ENCODE measurements at regions not wholly inside any gene's neighbourhood (a gene's known extent, or its start where the extent isn't known, plus 50 kb on each side); places are given as distances from the start of the nearest gene placed in this dataset.
"Not testable (repeated sequence)": the region's sequence is repeated elsewhere in the genome, so short reads cannot be mapped to it uniquely, and the experiment has no call there.

DNA sequence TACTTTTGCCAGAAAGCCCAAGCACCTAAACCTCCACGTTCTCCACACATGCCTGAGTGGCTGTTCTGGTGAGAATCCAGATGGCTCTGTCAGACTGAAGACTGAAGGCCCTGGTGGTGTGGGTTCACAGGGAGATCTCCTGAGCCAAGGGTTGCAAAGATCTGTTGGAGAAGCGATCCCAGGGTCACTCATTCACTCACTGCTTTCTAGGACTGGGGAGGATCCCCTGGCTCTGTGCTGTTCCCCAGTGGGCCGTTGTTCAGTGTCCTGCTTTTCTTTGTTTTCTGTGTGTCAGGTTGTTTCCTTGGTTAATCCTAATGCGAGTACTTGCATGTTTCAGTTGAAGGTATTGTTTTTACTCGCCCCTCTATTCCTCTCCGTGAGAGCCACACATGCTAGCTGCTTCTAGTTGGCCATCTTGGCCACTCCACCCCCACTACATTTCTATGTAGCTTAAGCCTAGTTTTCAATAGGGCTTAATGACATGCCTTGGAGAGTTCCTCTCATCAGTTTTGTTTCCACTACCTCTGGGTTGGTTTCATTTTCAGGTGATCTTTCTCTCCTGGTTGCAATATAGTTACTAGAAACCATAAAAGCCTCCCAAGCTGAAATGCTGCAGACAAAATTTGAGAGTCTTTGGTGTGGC lies 144.5 kb upstream of the SLC38A2 start:
- DNase-seq: no peak

DNA sequence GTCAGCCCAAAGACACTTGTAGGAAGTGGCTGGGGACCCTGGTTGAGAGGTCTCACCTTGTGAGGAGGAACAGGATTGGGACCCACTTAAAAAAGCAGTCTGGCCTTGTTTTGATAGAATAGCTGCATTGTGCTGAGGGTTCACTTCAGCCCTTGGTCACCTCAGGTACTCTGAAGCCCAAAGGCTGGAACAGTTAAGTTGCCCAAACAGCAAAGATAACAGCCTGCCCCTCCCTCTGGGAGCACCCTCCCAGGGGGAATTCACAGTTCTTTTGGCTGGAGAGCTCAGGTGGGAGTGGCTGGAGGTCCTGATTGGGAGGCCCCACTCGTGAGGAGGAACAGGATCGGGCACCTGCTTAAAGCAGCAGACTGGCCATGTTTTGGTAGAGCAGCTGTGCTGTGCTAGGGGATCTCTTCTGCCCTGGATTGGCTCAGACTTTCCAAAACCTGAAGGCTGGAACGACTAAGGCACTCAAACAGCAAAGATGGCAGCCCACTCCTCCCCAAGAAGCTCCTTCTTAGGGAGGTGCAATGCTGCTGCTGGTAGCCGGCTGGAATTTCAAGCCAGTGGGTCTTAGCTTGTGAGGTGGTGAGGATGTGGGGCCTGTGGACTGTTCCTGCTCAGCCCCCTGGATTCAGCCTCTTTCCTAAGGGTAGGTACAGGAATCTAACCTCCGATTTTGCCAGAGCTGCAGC lies 143.8 kb upstream of the SLC38A2 start:
- DNase-seq: no peak

DNA sequence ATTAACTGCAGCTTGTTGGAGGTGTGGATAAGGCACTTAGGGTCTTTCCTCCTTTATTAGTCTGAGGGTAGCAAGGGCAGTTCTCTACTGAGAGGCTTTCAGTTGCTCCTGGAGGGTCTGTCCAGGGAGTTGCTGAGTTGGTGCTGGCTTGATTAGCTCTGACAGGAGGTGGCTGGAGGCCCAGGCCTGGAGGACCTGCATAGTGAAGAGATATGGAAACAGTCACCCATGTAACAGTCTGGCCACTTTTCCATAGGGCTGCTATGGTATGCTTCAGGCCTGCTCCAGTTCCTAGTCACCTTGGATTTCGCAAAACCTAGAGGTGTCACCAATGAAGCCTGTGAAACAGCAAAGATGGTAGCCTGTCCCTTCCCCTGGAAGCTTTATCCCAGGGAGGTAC lies 143.3 kb upstream of the SLC38A2 start:
- DNase-seq: no peak

DNA sequence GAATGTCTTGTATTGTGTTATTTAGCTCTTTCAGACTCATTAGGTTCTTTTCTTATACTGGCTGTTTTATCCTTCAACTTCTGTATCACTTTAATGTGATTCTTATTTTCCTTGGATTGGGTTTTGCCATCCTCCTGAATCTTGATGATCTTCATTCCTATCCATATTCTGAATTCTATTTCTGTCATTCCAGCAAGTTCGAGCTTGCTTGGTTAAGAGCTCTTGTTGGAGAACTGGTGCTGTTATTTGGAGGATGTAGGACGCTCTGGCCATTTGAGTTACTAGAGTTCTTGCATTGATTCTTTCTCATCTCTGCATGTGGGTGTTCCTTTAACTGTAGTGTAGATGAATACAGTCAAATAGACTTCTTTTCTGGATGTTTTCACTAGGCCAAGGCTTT lies 142.3 kb upstream of the SLC38A2 start:
- no peak for DNase-seq

DNA sequence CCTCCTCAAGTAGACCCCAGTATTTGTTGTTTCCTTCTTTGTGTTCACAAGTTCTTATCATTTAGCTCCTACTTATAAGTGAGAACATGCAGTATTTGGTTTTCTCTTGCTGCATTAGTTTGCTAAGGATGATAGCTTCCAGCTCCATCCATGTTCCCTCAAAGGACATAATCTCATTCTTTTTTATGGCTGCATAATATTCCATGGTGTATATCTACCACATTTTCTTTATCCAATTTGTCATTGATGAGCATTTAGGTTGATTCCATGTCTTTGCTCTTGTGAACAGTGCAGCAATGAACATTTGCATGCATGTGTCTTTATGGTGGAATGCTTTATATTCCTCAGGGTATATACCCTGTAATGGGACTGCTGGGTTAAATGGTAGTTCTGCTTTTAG lies 137.7 kb upstream of the SLC38A2 start:
- not testable (repeated sequence) for DNase-seq

DNA sequence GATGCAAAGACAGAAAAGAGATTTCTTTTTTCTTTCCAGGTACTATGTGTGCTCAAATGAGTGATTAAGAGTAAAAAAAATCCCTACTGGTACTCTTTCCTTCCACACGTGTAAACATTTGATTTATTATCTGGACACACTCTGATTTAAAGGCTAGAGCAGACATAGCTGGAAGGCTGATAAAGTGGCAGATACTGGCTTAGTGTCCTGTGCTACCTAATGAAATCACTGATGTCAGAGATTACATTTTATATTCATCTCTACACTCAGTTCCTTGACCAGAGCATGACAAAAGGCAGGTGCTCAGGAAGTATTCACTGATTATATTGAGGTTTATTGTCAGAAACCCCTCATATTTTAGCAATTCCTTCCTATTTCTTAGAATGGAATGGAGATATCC lies 136.6 kb upstream of the SLC38A2 start:
- no peak for DNase-seq

DNA sequence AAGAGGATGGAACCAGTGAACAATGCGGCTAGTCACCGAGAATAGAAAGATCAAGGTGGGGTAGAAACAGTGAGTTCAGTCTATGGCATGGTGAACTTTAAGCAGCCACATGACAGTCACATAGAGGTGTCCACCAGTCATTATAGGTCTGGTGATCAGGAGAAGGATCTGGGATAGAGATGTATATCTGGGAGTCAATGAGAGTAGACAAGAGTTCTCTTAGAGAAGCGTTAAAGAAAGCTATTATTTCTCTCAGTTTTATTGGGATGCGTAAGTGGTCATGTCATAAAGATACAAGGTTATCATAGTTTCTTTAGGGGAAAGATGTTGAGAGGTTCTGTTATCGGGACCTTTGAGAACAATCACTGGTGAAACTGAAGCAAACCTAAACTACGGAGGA lies 136.1 kb upstream of the SLC38A2 start:
- no peak for DNase-seq

DNA sequence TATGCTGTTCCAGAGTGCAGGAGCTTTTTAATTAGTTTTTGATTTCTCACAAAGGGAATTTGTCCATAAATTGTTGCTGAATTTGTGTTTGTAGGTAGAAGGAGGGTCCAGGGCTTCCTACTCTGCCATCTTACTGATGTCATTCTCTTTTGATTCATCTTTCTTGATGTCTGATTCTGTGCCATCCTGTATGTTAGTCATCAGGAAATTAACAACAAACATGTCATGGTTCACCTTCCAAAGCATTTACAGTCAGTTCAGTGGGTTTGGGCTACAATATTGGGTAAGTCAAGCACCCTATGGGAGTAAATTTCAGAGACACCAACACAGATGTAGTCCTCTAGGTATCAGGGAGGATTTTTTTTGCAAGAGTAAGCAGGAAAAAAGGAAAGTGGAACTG lies 135.2 kb upstream of the SLC38A2 start:
- DNase-seq: no peak

DNA sequence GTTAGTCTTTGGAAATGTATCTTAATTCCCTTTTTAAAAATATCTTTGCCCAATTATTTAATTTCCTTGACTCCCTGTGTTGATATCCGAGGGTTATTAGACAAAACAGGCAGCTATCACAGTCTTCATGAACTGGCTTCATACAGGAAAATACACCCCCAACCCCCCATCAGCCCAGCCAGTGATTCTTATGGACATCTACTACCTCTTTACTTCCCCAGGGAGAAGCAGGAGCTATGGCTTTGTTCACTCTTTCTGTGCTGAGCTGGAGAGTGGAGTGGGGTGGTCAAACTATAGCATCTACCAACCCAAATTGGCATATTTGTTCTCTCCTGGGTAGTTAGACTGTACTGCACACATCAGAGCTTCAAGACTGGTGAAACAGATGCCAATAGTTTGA lies 134.4 kb upstream of the SLC38A2 start:
- DNase-seq: no peak

DNA sequence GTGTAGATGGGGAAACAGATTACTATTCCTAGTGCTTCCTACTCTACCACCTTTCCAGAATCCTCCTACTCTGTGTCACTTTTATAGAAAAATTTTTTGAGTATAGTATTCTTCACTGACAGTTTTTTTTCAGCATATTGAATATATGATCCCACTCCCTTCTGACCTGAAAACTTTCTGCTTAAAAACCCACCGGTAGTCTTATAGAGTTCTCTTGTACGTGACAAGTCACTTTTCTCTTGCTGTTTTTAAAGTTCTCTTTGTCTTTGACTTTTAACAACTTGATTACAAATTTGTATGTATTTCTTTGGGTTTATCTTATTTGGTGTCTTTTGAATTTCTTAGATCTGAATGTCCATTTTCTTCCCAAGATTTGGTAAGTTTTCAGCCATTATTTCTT lies 133.6 kb upstream of the SLC38A2 start:
- DNase-seq: no peak

DNA sequence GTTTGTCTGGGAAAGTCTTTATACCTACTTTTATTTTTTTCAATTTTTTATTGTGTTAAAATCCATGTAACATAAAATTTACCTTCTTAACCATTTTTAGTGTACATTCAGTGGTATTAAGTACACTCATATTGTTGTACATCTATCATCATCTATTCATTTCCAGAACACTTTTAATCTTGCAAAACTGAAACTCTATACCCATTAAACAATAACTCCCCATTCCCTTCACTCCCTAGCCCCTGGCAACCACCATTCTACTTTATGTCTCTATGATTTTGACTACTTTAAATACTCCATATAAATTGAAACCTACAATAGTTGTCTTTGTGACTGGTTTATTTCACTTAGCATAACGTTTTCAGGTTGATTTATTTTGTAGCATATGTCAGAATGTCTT lies 131.9 kb upstream of the SLC38A2 start:
- no peak for DNase-seq

DNA sequence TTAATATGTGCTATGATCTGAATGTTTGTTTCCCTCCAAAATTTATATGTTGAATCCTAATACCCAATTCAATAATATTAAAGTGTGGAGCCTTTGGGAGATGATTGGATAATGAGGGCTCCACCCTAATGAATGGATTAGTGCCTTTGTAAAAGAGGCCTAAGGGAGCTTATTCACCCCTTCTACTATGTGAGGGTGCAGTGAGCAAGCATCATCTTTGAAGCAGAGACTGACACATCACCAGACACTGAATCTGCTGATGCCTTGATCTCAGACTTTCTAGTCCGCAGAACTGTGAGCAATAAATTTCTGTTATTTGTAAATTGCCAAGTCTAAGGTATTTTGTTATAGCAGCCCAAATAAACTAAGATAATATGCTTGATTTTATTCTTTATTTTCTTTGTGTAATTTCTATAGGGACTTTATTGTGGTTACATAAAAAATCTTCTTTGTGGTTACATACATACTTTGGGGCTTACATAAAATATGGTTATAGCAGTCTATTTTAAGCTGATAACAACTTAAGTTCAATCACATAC lies 131.1 kb upstream of the SLC38A2 start:
- DNase-seq: no peak

DNA sequence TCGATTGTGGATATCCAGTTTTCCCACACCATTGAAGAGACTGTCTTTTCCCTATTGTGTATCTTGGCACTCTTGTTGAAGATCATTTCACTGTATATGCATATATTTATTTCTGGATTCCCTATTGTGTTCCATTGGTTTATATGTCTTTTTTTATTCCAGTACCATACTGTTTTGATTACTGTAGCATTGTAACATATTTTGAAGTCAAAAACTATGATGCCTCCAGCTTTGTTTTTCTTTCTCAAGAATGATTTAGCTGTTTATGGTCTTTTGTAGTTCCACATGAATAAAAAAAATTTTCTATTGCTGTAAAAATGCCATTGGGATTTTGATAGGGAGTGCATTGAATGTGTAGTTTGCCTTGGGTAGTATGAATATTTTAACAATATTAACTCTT lies 128.1 kb upstream of the SLC38A2 start:
- no peak for DNase-seq

DNA sequence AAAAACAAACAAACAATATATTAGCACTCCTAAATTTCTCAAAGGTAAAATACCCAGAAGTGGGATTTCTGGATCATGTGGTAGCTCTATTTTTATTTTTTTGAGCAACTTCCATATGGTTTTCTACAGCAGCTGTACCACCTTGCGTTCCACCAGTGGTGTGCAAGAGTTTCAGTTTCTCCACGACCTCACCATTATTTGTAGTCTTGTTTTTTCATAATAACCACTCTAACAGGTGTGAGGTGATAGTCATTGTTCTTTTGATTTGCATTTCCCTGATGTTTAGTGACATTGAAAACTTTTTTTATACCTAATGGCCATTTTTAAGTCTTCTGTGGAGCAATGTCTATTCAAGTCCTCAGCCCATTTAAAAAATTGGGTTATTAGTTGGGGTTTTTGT lies 127.3 kb upstream of the SLC38A2 start:
- no peak for DNase-seq

DNA sequence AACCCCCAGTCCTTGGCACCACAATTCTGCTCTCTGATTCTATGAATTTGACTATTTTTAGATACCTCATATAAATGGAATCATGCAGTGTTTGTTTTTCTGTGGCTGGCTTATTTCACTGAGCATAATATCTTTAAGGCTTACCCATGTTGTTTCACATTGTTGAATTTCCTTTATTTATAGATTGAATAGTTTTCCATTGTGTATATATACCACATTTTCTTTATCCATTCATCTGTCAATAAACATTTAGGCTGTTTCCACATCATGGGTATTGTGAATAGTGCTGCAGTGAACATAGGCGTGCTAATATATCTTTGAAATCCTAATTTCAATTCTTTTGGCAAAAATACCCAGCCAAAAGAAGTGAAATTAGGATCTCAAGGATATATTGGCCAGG lies 126.7 kb upstream of the SLC38A2 start:
- no peak for DNase-seq

DNA sequence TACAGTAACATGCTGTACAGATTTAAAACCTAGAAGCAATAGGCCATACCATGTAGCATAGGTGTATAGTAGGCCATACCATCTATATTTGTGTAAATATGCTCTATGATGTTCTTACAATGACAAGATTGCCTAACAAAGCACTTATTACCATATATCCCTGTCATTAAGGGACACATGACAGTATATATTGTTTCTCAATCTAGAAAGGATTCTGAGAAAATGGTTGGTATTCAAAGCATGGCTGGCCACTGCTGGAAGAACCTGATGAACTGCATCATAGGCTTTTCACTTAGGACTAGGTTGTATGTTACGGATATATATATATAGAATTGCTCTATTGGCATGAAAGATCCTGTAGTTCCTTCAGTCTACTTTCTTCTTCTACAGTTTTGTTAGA lies 125.2 kb upstream of the SLC38A2 start:
- no peak for DNase-seq

DNA sequence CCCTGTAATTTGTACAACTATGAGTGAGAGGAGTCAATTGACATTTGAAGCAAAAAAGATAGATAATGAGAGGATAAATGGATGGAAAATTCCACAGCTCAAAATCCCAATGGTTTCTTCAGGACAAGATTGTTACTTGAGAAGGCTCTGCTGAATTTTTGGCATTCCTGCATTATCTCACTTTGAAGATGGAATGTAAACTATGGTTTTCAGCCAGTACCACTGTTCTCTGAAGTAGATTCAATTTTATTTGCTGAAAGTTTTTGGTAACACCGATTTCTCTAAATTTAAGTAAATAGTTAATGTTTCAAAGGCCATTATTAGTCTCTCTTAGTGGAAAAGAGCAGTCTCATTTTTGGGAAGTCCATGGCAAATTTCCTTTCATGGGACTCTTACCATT lies 121.9 kb upstream of the SLC38A2 start:
- DNase-seq: no peak

DNA sequence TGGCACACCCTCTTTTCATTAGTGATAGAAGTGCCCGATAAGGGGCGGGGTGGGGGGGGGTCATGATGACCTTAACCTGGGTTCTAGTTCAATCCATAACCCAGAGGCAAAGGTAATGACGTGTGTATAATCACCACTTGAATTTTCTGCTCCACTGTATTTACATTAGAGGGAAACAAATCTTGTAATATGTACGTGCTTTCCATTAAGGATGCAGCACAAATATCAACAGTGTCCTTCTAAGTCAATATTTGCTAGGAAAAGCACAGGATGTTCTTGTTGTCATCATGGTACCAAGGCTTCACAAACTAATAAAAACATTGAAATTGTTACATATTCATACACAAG lies 121.2 kb upstream of the SLC38A2 start:
- no peak for DNase-seq

DNA sequence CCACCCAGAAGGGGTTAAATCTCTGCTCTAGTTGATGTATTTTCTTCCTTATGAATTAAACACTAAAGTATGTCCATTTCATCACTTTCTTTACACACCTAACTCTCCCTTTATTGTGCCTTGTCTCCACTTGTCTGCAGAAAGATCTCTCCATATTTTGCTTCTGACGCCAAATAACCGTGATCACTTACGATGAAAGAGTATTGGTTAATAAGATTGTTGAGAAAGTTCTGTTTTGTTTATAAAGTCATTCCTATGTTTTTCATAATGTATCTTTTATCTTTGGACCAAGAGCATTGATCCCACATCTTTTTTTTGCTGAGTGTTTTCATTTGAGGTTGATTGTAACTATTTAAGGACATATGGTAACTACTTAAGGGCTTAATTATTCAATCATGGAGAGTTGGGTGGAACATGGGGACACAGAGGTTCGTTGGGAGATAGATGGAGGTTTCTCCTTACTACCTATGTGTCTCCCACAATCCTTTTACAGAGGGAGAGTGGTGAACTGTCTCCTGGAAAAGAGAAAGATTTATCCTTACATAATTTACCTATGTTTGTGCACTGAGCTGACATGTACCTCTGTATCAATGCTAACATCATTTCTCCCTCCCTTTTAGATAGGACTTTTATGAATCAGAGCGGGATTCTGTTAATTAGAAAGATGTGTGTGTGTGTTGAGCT lies 120.7 kb upstream of the SLC38A2 start:
- no peak for DNase-seq

DNA sequence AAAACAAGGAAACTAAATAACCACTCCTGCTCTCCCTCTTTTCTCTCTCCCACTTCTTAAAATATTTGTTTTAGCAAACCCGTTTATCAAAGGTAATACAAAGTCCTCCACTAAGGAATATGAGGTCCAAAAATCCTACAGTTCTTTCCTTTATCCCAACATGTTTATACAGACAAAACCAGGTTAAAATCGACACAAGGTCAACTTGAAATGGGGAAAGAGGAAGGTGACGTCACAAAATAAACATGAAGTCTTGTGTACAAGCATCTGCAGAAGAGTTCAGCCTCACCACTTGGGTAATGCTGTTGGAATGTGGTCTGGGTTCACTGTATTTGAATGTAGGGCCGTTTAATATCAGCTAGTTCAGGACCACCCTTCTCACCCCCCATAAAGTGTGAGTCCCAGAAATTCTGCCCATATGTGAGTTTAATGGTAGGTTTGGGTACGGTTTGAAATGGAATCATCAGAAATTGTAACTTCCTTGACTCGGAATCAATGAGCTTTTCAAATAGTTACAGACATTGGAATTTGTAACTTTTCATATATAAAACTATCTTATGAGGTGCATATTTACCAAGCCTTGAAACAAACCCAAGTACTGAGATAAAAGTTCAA lies 120.0 kb upstream of the SLC38A2 start:
- no peak for DNase-seq

DNA sequence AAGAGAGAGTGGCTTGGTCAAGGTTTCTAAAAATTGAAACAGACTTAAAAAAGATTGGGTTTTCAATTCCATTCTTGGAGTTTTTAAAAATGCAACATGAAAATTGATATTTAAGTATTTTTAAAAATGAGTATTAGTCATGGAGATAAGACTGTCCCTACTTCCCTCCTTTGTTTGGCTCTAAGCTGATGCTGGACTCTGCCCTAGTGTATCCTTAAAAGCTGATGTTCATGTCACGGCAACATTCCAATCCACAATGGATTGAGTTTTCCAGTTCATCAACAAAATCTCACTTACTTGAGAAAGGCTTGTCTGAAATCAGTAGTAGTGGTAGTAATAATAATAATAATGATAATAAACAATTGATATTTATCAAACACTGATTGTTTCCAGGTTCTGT lies 119.0 kb upstream of the SLC38A2 start:
- DNase-seq: no peak

DNA sequence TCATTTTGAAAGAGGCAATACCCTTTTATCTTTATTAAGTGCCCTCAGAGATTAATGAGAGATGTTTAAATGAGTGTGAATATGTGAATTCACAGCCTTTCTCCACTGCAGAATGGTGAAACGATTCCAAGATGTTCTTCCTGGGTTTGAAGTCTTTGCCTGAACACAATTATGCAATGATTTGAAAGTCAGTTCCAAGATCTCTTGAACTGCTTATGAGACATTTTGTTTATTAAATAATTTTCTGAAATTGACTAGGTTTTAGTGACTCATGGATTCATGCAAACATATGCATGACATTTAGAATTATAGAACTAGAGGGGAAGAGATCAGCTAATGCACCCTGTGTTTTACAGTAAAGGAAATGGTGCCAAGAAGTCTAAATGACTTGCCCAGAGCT lies 118.1 kb upstream of the SLC38A2 start:
- no peak for DNase-seq

DNA sequence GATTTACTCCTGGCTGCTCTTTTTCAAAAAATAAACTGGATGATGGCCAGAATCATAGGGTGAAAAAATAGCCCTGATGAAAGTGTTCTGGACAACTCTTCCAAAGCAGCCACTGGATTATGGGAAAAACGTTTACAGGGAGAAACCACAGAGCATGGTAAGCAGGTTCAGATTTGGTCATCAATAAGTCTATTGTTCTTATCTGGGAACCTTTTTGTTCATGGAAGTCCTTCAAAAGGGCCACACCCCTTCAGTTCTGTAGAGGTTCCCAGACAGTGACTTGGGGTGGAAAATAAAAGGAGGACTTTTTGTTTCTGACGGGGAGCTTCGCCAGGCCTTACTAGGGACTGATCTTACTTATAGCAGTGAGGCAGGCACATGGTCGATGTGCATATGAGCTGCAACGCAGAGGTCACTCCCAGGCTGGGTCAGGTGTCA lies 117.4 kb upstream of the SLC38A2 start:
- no peak for DNase-seq

DNA sequence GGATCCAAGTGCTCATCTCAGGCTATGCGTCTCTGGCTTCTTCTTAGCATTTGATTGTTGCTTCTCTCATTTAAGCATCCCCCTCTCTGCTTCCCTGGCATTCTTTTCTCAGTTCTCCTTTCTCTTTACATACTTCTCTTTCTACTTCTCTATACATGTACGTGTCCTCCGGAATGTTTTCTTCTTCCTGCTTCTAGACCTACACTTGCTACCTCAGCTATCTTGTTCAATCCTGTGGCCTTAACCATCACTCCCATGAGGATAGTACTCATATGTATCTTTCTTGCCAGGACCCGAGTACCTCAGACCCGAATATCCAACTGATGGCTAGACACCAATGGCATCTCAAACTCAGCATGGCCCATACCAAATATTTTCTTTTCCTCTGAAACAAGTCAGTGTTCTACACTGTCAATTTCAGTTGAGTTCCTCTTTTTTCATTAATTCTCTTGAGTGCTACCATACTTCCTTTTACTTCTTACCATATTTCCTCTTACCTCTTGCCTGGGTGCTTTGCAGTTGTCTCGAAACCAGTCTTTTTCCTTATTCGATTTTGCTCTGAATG lies 115.1 kb upstream of the SLC38A2 start:
- no peak for DNase-seq

Measured in activated CD4-positive, alpha-beta T cell treated with anti-CD3 and anti-CD28 coated beads, Interleukin-2, amount 50 U/mL, for 4 hours (primary cell).